Breast epithelium (tissue), 3 donors: ENCODE measurements at regions not wholly inside any gene's neighbourhood (a gene's known extent, or its start where the extent isn't known, plus 50 kb on each side); places are given as distances from the start of the nearest gene placed in this dataset.

Experiments
- POLR2A ChIP-seq: fragments of 450-650 bp; IDR thresholded peaks from one replicate; pipeline ENCODE4 v1.6.1; 2016; ENCODE audit warnings: antibody characterized with exemption, mild to moderate bottlenecking, moderate library complexity
- POLR2AphosphoS5 ChIP-seq, 3 donors: sonication (generic); formaldehyde crosslinking; IDR thresholded peaks; one replicate each; pipeline ENCODE4 v1.6.1; 2017; ENCODE audit warnings: antibody characterized with exemption in 3 of 3
- TF ChIP-seq, protein P1 (sequence below), 3 donors: fragments of 450-650 bp; IDR thresholded peaks; one replicate each; pipeline ENCODE4 v1.5.1; 2016 to 2017; ENCODE audit warnings: antibody characterized with exemption in 3 of 3, mild to moderate bottlenecking in 3 of 3, moderate library complexity in 3 of 3

DNA sequence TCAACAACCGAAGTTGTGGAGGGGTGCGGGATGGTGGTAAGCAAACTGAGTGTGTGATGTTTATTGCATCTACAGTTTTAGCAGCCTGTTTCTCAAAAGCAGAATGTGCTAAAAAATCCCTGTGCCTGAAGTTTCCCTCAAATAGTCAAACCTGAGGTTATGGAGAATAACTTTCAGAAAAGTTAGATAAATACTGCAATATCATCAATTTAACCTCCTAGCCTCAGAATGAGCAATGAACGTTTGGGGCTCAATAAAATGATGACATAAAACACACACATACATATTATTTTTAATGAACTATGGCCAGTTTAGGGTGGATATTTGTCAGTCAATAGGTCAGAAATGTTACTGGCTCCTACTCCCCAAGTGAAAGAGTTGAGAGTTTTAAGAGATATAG is 201.6 kb downstream of the SEMA6D start:
- TF ChIP-seq POLR2A (no peak), POLR2AphosphoS5 (IDR thresholded peaks at IDR 0.05) (no peak)
- TF ChIP-seq, protein P1, sequence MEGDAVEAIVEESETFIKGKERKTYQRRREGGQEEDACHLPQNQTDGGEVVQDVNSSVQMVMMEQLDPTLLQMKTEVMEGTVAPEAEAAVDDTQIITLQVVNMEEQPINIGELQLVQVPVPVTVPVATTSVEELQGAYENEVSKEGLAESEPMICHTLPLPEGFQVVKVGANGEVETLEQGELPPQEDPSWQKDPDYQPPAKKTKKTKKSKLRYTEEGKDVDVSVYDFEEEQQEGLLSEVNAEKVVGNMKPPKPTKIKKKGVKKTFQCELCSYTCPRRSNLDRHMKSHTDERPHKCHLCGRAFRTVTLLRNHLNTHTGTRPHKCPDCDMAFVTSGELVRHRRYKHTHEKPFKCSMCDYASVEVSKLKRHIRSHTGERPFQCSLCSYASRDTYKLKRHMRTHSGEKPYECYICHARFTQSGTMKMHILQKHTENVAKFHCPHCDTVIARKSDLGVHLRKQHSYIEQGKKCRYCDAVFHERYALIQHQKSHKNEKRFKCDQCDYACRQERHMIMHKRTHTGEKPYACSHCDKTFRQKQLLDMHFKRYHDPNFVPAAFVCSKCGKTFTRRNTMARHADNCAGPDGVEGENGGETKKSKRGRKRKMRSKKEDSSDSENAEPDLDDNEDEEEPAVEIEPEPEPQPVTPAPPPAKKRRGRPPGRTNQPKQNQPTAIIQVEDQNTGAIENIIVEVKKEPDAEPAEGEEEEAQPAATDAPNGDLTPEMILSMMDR (IDR thresholded peaks at IDR 0.05), result no peak
